ENCODE measurements at regions not wholly inside any gene's neighbourhood (a gene's known extent, or its start where the extent isn't known, plus 50 kb on each side); places are given as distances from the start of the nearest gene placed in this dataset.

GRCh38 chr14:44297437-44297836 lies 209.6 kb downstream of the FSCB start:
- no peak for DNase-seq (ENCODE audit: low spot score)

- peak; percentile 9 for DNase-seq (ENCODE audit: low spot score)
These were observed 215.6 kb downstream of the FSCB start for GRCh38 chr14:44291366-44291915.

- no peak for DNase-seq (ENCODE audit: low spot score)
These were observed 219.2 kb downstream of the FSCB start for GRCh38 chr14:44287858-44288257.

GRCh38 chr14:44286201-44286600 lies 220.9 kb downstream of the FSCB start:
- no peak for DNase-seq (ENCODE audit: low spot score)

- no peak for DNase-seq (ENCODE audit: low spot score)
These were observed 223.2 kb downstream of the FSCB start for GRCh38 chr14:44283836-44284235.

- DNase-seq (ENCODE audit: low spot score), result no peak
These were observed 227.7 kb downstream of the FSCB start for GRCh38 chr14:44279357-44279756.

GRCh38 chr14:44271637-44272036 lies 235.4 kb downstream of the FSCB start:
- DNase-seq (ENCODE audit: low spot score), result peak; percentile 6

GRCh38 chr14:44271006-44271405 lies 236.1 kb downstream of the FSCB start:
- no peak for DNase-seq (ENCODE audit: low spot score)

GRCh38 chr14:44265246-44265645 lies 241.8 kb downstream of the FSCB start:
- DNase-seq (ENCODE audit: low spot score), result no peak

GRCh38 chr14:44215660-44216059 lies 291.4 kb downstream of the FSCB start:
- DNase-seq (ENCODE audit: low spot score), result no peak

GRCh38 chr14:44211718-44212117 lies 295.4 kb downstream of the FSCB start:
- no peak for DNase-seq (ENCODE audit: low spot score)

GRCh38 chr14:44204061-44204835 lies 302.8 kb downstream of the FSCB start:
- peak; percentile 22 for DNase-seq (ENCODE audit: low spot score)

GRCh38 chr14:44180975-44181374 lies 326.1 kb downstream of the FSCB start:
- DNase-seq (ENCODE audit: low spot score), result no peak

GRCh38 chr14:44170556-44170955 lies 336.5 kb downstream of the FSCB start:
- no peak for DNase-seq (ENCODE audit: low spot score)

- peak; percentile 4 for DNase-seq (ENCODE audit: low spot score)
These were observed 337.0 kb downstream of the FSCB start for GRCh38 chr14:44170101-44170500.

- DNase-seq (ENCODE audit: low spot score), result no peak
These were observed 338.5 kb downstream of the FSCB start for GRCh38 chr14:44168566-44168965.

GRCh38 chr14:44166611-44167010 lies 340.5 kb downstream of the FSCB start:
- no peak for DNase-seq (ENCODE audit: low spot score)

GRCh38 chr14:44165936-44166335 lies 341.1 kb downstream of the FSCB start:
- DNase-seq (ENCODE audit: low spot score), result no peak

- no peak for DNase-seq (ENCODE audit: low spot score)
These were observed 341.8 kb downstream of the FSCB start for GRCh38 chr14:44165286-44165685.

GRCh38 chr14:44163946-44164345 lies 343.1 kb downstream of the FSCB start:
- peak; percentile 3 for DNase-seq (ENCODE audit: low spot score)

- no peak for DNase-seq (ENCODE audit: low spot score)
These were observed 344.9 kb downstream of the FSCB start for GRCh38 chr14:44162197-44162596.

- no peak for DNase-seq (ENCODE audit: low spot score)
These were observed 352.2 kb downstream of the FSCB start for GRCh38 chr14:44154874-44155273.

- no peak for DNase-seq (ENCODE audit: low spot score)
These were observed 352.6 kb downstream of the FSCB start for GRCh38 chr14:44154446-44154845.

Measured in hepatic stellate cell (primary cell).